Bronchial epithelial cell (primary cell): ENCODE measurements at regions not wholly inside any gene's neighbourhood (a gene's known extent, or its start where the extent isn't known, plus 50 kb on each side); places are given as distances from the start of the nearest gene placed in this dataset.

Source experiments
- DNase-seq: peaks from one replicate; pipeline ENCODE4 v3.0.0-alpha.2; 2010; ENCODE audit warnings: low read depth
- FAIRE-seq: peaks from 2 replicates; lab custom pipeline; 2011; peaks lifted over from hg19 to GRCh38; lab: Jason Lieb, UNC
- H3K27me3 ChIP-seq: 2 replicates; pipeline ENCODE4 v1.5.1; 2011; ENCODE audit warnings: low read length; ENCODE audit not compliant: control insufficient read depth, insufficient read depth
- H3K36me3 ChIP-seq: 2 replicates; pipeline ENCODE4 v1.5.1; 2011; ENCODE audit warnings: low read length; ENCODE audit not compliant: control insufficient read depth, insufficient read depth
- H3K4me3 ChIP-seq: 2 replicates; pipeline ENCODE4 v1.5.1; 2011; ENCODE audit warnings: mild to moderate bottlenecking, low read depth, low read length, control low read depth
- CTCF ChIP-seq: IDR thresholded peaks from 2 replicates; pipeline ENCODE4 v1.5.1; 2011; ENCODE audit warnings: mild to moderate bottlenecking, moderate library complexity, low read length, control low read depth, inconsistent platforms; ENCODE audit not compliant: insufficient read depth, severe bottlenecking

DNA sequence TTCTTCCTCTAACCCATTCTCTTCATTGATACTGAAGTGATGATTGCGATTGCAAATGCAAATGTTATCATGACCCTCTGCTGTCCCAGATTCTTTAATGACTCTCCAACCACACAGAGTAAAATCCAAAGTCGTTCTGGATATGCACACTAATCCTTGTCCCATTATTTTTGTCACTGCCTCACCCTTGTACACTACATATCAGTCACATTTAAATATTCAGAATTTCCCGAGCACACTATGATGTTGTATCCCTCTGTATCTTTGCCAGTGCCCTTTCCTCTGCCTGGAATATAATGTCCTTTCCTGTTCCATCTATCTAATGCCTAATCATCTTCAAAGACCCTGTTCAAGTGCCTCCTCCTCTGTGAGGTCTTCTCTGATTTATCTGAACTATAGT lies 55.4 kb upstream of the MMP13 start:
- no peaks in the 10 kb centered on the region for H3K36me3 ChIP-seq
- no peak for TF ChIP-seq CTCF
- DNase-seq: no peak

GRCh38 chr11:103007521-103007920 lies 52.0 kb upstream of the MMP13 start:
- Histone ChIP-seq H3K27me3 (no peaks in the 10 kb centered on the region), H3K36me3 (no peaks in the 10 kb centered on the region), H3K4me3 (no peak overlapping the region)
- TF ChIP-seq CTCF: no peak
- DNase-seq: peak; percentile 28
- no peak for FAIRE-seq

More for the DNA sequence above, 55.4 kb upstream of the MMP13 start:
- no peak for FAIRE-seq
- Histone ChIP-seq H3K27me3 (no peaks in the 10 kb centered on the region), H3K4me3 (no peak overlapping the region)
